ENCODE measurements at regions not wholly inside any gene's neighbourhood (a gene's known extent, or its start where the extent isn't known, plus 50 kb on each side); places are given as distances from the start of the nearest gene placed in this dataset.

DNA sequence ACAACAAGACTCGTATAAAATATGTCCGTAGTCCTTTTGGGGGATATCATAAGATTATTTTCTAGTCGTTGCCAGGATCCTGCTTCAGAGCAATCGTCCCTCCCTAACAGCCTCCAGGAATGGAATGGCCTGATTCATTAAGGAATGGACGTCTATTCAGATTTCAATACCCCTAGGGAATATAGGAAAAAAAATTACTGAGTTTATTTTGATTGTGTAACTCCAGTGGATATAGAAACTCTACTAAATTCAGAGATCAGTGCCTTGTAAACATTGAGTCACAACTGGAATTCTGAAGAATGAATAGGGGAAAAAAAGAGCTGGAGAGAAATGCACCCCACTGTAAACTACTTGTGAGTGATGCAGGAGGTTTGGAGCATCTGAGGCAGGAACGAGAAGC lies 1171.5 kb upstream of the GOT2 start:
- Histone ChIP-seq H3K4me3 (ENCODE audit: insufficient read depth, low read depth, low read length) (no peak overlapping the region), H3K27me3 (ENCODE audit: control insufficient read depth, insufficient read depth, low read length, poor library complexity, severe bottlenecking) (no peaks in the 10 kb centered on the region), H3K4me1 (ENCODE audit: control insufficient read depth, insufficient read depth, low read length) (peaks cover 9% of the 10 kb centered on the region), H3K36me3 (ENCODE audit: control insufficient read depth, insufficient read depth, low read length) (no peaks in the 10 kb centered on the region), H3K27ac (ENCODE audit: insufficient read depth, low read depth, low read length, poor library complexity, severe bottlenecking) (no peak overlapping the region), H3K9me3 (ENCODE audit: control insufficient read depth, low read length) (no peaks in the 10 kb centered on the region)
- WGBS, 2 experiments: 87 to 89% methylated on average over 6 of the region's 6 CpGs

GRCh38 chr16:59905131-59905530 lies 1171.0 kb upstream of the GOT2 start:
- WGBS, 2 experiments: 93 to 94% methylated on average over 2 of the region's 2 CpGs
- no peaks in the 10 kb centered on the region for H3K27me3 ChIP-seq (ENCODE audit: control insufficient read depth, insufficient read depth, low read length, poor library complexity, severe bottlenecking)
- H3K9me3 ChIP-seq (ENCODE audit: control insufficient read depth, low read length): no peaks in the 10 kb centered on the region
- H3K4me3 ChIP-seq (ENCODE audit: insufficient read depth, low read depth, low read length): no peak overlapping the region
- no peaks in the 10 kb centered on the region for H3K36me3 ChIP-seq (ENCODE audit: control insufficient read depth, insufficient read depth, low read length)
- H3K4me1 ChIP-seq (ENCODE audit: control insufficient read depth, insufficient read depth, low read length): peaks cover 9% of the 10 kb centered on the region
- H3K27ac ChIP-seq (ENCODE audit: insufficient read depth, low read depth, low read length, poor library complexity, severe bottlenecking): no peak overlapping the region

GRCh38 chr16:59899940-59900339 lies 1165.8 kb upstream of the GOT2 start:
- 88 to 99% methylated on average over 2 of the region's 2 CpGs for WGBS, 2 experiments

GRCh38 chr16:59892376-59892775 lies 1158.3 kb upstream of the GOT2 start:
- 94 to 99% methylated on average over 7 to 8 of the region's 8 CpGs for WGBS, 2 experiments
- Histone ChIP-seq H3K4me3 (ENCODE audit: insufficient read depth, low read depth, low read length) (no peak overlapping the region), H3K27ac (ENCODE audit: insufficient read depth, low read depth, low read length, poor library complexity, severe bottlenecking) (no peak overlapping the region), H3K27me3 (ENCODE audit: control insufficient read depth, insufficient read depth, low read length, poor library complexity, severe bottlenecking) (no peaks in the 10 kb centered on the region), H3K4me1 (ENCODE audit: control insufficient read depth, insufficient read depth, low read length) (no peaks in the 10 kb centered on the region), H3K36me3 (ENCODE audit: control insufficient read depth, insufficient read depth, low read length) (no peaks in the 10 kb centered on the region), H3K9me3 (ENCODE audit: control insufficient read depth, low read length) (no peaks in the 10 kb centered on the region)

More at GRCh38 chr16:59899940-59900339, 1165.8 kb upstream of the GOT2 start:
- H3K4me3 ChIP-seq (ENCODE audit: insufficient read depth, low read depth, low read length): no peak overlapping the region
- H3K4me1 ChIP-seq (ENCODE audit: control insufficient read depth, insufficient read depth, low read length): no peaks in the 10 kb centered on the region
- no peak overlapping the region for H3K27ac ChIP-seq (ENCODE audit: insufficient read depth, low read depth, low read length, poor library complexity, severe bottlenecking)
- H3K9me3 ChIP-seq (ENCODE audit: control insufficient read depth, low read length): no peaks in the 10 kb centered on the region
- no peaks in the 10 kb centered on the region for H3K36me3 ChIP-seq (ENCODE audit: control insufficient read depth, insufficient read depth, low read length)
- H3K27me3 ChIP-seq (ENCODE audit: control insufficient read depth, insufficient read depth, low read length, poor library complexity, severe bottlenecking): no peaks in the 10 kb centered on the region

DNA sequence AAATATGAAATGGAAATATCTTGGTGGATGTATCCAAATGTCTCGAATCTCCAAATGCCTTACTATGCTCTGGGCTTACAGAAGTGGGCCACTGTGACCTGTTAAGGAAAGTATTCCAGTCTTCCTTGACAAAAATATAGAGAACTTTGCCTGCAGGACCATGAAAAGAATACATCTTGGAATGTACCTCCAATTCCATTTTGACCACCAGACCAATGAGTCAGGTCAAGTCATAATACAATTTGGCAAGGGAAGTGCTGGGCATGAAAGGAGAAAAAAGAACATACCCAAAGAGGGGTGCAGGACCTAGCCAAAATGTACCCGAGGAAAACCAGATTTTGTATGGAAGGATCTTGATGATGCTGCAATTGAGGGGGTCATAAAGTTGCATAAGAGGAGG lies 1153.7 kb upstream of the GOT2 start:
- no peaks in the 10 kb centered on the region for H3K4me1 ChIP-seq (ENCODE audit: control insufficient read depth, insufficient read depth, low read length)
- WGBS, 2 experiments: 97 to 98% methylated on average over 2 of the region's 2 CpGs
- H3K27me3 ChIP-seq (ENCODE audit: control insufficient read depth, insufficient read depth, low read length, poor library complexity, severe bottlenecking): no peaks in the 10 kb centered on the region
- H3K36me3 ChIP-seq (ENCODE audit: control insufficient read depth, insufficient read depth, low read length): no peaks in the 10 kb centered on the region
- H3K4me3 ChIP-seq (ENCODE audit: insufficient read depth, low read depth, low read length): no peak overlapping the region
- no peak overlapping the region for H3K27ac ChIP-seq (ENCODE audit: insufficient read depth, low read depth, low read length, poor library complexity, severe bottlenecking)
- no peaks in the 10 kb centered on the region for H3K9me3 ChIP-seq (ENCODE audit: control insufficient read depth, low read length)

DNA sequence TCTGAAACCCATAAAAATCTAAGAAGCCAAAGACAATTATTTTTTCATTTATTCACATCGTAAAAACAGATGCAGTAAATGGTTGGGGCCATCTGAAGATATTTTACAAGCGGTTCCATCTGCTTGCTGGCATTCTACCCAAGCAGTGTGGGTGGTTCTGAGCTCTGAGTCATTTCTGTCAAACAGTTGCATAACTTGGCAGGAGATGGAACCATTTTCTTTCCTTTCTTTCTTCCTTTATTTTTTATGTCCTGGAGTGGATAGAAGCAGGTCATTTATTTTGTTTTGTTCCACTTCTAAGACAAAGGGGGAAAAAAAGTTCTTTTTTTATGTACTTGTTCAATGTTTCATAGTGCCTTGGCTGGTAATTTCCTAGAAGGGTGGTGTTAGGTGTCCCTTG lies 1151.9 kb upstream of the GOT2 start:
- no peak overlapping the region for H3K4me3 ChIP-seq (ENCODE audit: insufficient read depth, low read depth, low read length)
- no peaks in the 10 kb centered on the region for H3K4me1 ChIP-seq (ENCODE audit: control insufficient read depth, insufficient read depth, low read length)
- H3K36me3 ChIP-seq (ENCODE audit: control insufficient read depth, insufficient read depth, low read length): no peaks in the 10 kb centered on the region
- H3K9me3 ChIP-seq (ENCODE audit: control insufficient read depth, low read length): no peaks in the 10 kb centered on the region
- 92 to 100% methylated on average over 2 of the region's 2 CpGs for WGBS, 2 experiments
- H3K27ac ChIP-seq (ENCODE audit: insufficient read depth, low read depth, low read length, poor library complexity, severe bottlenecking): no peak overlapping the region
- no peaks in the 10 kb centered on the region for H3K27me3 ChIP-seq (ENCODE audit: control insufficient read depth, insufficient read depth, low read length, poor library complexity, severe bottlenecking)

GRCh38 chr16:59881376-59881775 lies 1147.3 kb upstream of the GOT2 start:
- Histone ChIP-seq H3K9me3 (ENCODE audit: control insufficient read depth, low read length) (no peaks in the 10 kb centered on the region), H3K36me3 (ENCODE audit: control insufficient read depth, insufficient read depth, low read length) (no peaks in the 10 kb centered on the region), H3K27me3 (ENCODE audit: control insufficient read depth, insufficient read depth, low read length, poor library complexity, severe bottlenecking) (no peaks in the 10 kb centered on the region), H3K4me3 (ENCODE audit: insufficient read depth, low read depth, low read length) (no peak overlapping the region), H3K4me1 (ENCODE audit: control insufficient read depth, insufficient read depth, low read length) (no peaks in the 10 kb centered on the region), H3K27ac (ENCODE audit: insufficient read depth, low read depth, low read length, poor library complexity, severe bottlenecking) (no peak overlapping the region)
- WGBS, 2 experiments: 85 to 90% methylated on average over 3 of the region's 3 CpGs

DNA sequence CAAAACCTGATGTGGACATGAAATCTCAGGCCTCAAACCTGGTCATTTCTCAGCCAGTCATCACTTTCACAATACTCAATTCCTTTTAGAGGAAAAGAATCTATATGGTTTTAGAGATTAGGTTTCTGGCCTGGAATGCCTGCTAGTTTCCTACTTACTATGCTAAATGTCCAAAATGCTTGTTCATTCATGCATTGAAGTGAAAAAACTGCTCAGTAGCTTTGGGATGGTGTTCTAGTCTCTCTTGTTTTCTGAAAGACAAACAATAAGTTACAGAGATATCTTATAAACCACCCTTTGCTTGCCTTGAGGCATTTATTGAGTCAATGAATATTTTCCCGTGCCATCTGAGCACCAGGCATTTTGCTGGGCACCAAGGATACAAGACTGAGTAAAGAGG lies 1146.5 kb upstream of the GOT2 start:
- H3K9me3 ChIP-seq (ENCODE audit: control insufficient read depth, low read length): no peaks in the 10 kb centered on the region
- H3K27ac ChIP-seq (ENCODE audit: insufficient read depth, low read depth, low read length, poor library complexity, severe bottlenecking): no peak overlapping the region
- no peaks in the 10 kb centered on the region for H3K27me3 ChIP-seq (ENCODE audit: control insufficient read depth, insufficient read depth, low read length, poor library complexity, severe bottlenecking)
- H3K4me1 ChIP-seq (ENCODE audit: control insufficient read depth, insufficient read depth, low read length): no peaks in the 10 kb centered on the region
- no peak overlapping the region for H3K4me3 ChIP-seq (ENCODE audit: insufficient read depth, low read depth, low read length)
- WGBS, 2 experiments: 89 to 96% methylated on average over 1 of the region's 1 CpG
- H3K36me3 ChIP-seq (ENCODE audit: control insufficient read depth, insufficient read depth, low read length): no peaks in the 10 kb centered on the region

- WGBS, 2 experiments: 96 to 97% methylated on average over 7 of the region's 7 CpGs
Measured at GRCh38 chr16:59878999-59879398, 1144.9 kb upstream of the GOT2 start.

DNA sequence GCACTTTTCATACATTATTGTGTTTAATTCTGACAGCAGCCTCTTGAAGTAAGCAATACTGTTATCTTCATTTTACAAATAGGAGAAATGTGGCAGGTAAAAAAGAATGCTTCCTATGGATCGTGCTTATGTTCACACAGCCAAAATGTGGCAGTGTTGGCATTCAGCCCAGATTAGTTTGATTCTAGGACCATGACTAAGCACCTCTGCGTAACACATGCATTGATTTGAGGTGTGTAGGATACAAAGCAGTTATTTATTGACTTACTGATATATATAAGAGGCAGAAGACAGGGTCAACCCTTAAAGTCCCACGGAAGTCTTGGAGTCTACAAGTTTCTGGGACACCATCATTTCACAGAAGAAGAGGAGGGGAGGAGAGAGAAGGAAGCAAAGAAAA lies 1144.4 kb upstream of the GOT2 start:
- Histone ChIP-seq H3K36me3 (ENCODE audit: control insufficient read depth, insufficient read depth, low read length) (no peaks in the 10 kb centered on the region), H3K4me1 (ENCODE audit: control insufficient read depth, insufficient read depth, low read length) (no peaks in the 10 kb centered on the region), H3K4me3 (ENCODE audit: insufficient read depth, low read depth, low read length) (no peak overlapping the region), H3K27me3 (ENCODE audit: control insufficient read depth, insufficient read depth, low read length, poor library complexity, severe bottlenecking) (no peaks in the 10 kb centered on the region), H3K9me3 (ENCODE audit: control insufficient read depth, low read length) (no peaks in the 10 kb centered on the region), H3K27ac (ENCODE audit: insufficient read depth, low read depth, low read length, poor library complexity, severe bottlenecking) (no peak overlapping the region)
- WGBS, 2 experiments: 90 to 98% methylated on average over 3 of the region's 3 CpGs

More at GRCh38 chr16:59878999-59879398, 1144.9 kb upstream of the GOT2 start:
- no peaks in the 10 kb centered on the region for H3K4me1 ChIP-seq (ENCODE audit: control insufficient read depth, insufficient read depth, low read length)
- H3K9me3 ChIP-seq (ENCODE audit: control insufficient read depth, low read length): no peaks in the 10 kb centered on the region
- no peak overlapping the region for H3K4me3 ChIP-seq (ENCODE audit: insufficient read depth, low read depth, low read length)
- H3K36me3 ChIP-seq (ENCODE audit: control insufficient read depth, insufficient read depth, low read length): no peaks in the 10 kb centered on the region
- H3K27me3 ChIP-seq (ENCODE audit: control insufficient read depth, insufficient read depth, low read length, poor library complexity, severe bottlenecking): no peaks in the 10 kb centered on the region
- H3K27ac ChIP-seq (ENCODE audit: insufficient read depth, low read depth, low read length, poor library complexity, severe bottlenecking): no peak overlapping the region

DNA sequence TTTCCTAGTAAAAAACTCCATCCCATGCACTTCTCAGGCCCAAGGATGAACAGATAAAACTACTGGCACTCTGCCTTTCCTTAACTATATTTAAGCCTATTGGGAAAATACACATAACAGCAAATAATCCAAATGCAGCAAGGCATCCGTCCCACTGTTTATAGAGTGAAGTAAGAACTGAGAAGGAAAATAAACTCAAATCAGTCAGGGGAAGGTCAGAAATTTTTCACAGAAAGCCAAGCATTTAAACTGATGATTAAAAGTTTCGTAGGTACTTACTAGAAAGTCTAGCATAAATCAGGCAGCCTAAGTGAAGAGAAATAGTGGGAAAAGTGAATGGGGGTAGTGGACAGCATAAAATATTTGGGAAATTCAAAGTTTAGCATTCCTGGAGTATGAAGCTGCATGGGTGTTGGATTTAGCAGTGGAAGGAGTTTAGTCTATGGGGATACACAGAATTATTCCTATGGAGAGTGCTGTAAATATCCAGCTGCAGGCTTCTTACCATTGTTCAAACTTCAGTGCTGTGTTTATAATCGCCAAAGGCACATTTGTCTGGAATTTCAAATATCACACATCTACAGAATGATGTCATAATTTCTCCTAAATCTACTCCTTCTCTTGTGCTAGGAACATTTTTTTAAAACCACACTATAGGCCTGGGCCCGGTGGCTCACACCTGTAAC lies 1131.0 kb upstream of the GOT2 start:
- H3K9me3 ChIP-seq (ENCODE audit: control insufficient read depth, low read length): no peaks in the 10 kb centered on the region
- no peaks in the 10 kb centered on the region for H3K36me3 ChIP-seq (ENCODE audit: control insufficient read depth, insufficient read depth, low read length)
- no peaks in the 10 kb centered on the region for H3K4me1 ChIP-seq (ENCODE audit: control insufficient read depth, insufficient read depth, low read length)
- 93 to 95% methylated on average over 4 of the region's 4 CpGs for WGBS, 2 experiments
- H3K27me3 ChIP-seq (ENCODE audit: control insufficient read depth, insufficient read depth, low read length, poor library complexity, severe bottlenecking): no peaks in the 10 kb centered on the region
- H3K27ac ChIP-seq (ENCODE audit: insufficient read depth, low read depth, low read length, poor library complexity, severe bottlenecking): no peak overlapping the region
- no peak overlapping the region for H3K4me3 ChIP-seq (ENCODE audit: insufficient read depth, low read depth, low read length)
